SU-DHL-6 (cell line): ENCODE measurements at regions not wholly inside any gene's neighbourhood (a gene's known extent, or its start where the extent isn't known, plus 50 kb on each side); places are given as distances from the start of the nearest gene placed in this dataset.

Experiments
- EZH2phosphoT487 ChIP-seq: fragments of 200-600 bp; sonication (generic), shearing (Covaris generic); conservative IDR thresholded peaks from 2 replicates; pipeline ENCODE4 v1.6.1; 2018; ENCODE audit warnings: mild to moderate bottlenecking, antibody characterized with exemption, low read length, moderate library complexity, mixed read lengths
- TF ChIP-seq, protein P1 (sequence below): fragments of 200-600 bp; sonication (generic); IDR thresholded peaks from one replicate; pipeline ENCODE4 v1.5.1; 2017; ENCODE audit warnings: antibody characterized with exemption, mild to moderate bottlenecking, low read length, moderate library complexity; ENCODE audit not compliant: insufficient read depth, poor library complexity, severe bottlenecking

DNA sequence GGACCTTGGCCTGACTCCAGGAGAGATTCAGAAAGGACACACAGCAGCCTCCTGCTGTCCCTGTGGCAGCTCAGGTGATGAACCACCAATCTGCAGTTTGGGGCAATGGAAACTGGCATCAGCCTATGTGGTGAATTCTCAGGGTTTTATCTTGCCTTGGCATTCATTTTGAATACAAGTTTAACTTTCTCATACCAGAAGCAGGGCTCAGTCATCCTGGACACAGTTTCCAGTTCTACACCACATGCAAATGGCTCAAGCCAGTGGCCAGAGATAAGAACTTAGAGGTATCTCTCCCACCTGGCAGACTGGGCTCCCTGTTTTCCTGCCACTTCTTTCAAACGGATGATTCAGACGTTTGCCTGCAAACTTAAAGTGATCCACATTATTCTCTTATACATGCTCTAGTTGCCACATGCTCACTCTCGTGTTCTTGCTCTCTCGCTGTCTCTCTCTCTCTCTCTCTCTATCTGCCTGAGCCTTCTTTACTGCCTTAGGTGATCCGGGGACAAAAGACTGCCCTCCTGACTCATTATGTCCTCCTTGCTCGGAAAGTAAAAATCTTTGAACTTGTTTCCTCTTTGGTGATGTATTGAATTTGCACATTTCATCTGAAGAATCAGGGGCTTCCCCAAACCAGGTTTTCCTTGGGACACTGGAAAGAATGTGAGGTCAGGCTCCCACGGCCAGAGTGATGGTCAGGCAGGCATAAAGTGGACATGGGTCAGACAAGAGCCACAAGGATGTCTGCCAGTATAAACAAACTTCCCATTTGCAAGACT, 99.6 kb upstream of the STT3B start:
- TF ChIP-seq, protein P1, sequence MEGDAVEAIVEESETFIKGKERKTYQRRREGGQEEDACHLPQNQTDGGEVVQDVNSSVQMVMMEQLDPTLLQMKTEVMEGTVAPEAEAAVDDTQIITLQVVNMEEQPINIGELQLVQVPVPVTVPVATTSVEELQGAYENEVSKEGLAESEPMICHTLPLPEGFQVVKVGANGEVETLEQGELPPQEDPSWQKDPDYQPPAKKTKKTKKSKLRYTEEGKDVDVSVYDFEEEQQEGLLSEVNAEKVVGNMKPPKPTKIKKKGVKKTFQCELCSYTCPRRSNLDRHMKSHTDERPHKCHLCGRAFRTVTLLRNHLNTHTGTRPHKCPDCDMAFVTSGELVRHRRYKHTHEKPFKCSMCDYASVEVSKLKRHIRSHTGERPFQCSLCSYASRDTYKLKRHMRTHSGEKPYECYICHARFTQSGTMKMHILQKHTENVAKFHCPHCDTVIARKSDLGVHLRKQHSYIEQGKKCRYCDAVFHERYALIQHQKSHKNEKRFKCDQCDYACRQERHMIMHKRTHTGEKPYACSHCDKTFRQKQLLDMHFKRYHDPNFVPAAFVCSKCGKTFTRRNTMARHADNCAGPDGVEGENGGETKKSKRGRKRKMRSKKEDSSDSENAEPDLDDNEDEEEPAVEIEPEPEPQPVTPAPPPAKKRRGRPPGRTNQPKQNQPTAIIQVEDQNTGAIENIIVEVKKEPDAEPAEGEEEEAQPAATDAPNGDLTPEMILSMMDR: no peak
- no peak for TF ChIP-seq EZH2phosphoT487
